ENCODE measurements at regions not wholly inside any gene's neighbourhood (a gene's known extent, or its start where the extent isn't known, plus 50 kb on each side); places are given as distances from the start of the nearest gene placed in this dataset.

- no peak for TF ChIP-seq POLR2A (IDR thresholded peaks at IDR 0.05; ENCODE audit: low read length)
- no peak for TF ChIP-seq GATA1 (IDR thresholded peaks at IDR 0.05; ENCODE audit: low read depth, low read length)
Observed at GRCh38 chr1:88528792-88529191, 155.3 kb upstream of the PKN2 start.

Measured in erythroblast (primary cell).